ENCODE measurements at regions not wholly inside any gene's neighbourhood (a gene's known extent, or its start where the extent isn't known, plus 50 kb on each side); places are given as distances from the start of the nearest gene placed in this dataset.

DNA sequence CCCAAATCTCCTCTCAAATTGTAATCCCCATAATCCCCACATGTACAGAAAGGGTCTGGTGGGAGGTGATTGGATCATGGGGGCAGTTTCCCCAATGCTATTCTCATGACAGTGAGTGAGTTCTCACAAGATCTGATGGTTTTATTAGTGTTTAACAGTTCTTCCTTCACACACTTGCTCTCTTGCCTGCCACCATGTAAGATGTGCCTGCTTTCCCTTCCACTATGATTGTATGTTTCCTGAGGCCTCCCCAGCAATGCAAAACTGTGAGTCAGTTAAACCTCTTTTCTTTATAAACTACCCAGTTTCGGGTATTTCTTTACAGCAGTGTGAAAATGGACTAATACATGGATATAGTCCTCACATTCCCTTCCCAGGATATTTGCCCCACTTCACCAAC lies 126.7 kb upstream of the SPATA12 start:
- TF ChIP-seq, protein P1, sequence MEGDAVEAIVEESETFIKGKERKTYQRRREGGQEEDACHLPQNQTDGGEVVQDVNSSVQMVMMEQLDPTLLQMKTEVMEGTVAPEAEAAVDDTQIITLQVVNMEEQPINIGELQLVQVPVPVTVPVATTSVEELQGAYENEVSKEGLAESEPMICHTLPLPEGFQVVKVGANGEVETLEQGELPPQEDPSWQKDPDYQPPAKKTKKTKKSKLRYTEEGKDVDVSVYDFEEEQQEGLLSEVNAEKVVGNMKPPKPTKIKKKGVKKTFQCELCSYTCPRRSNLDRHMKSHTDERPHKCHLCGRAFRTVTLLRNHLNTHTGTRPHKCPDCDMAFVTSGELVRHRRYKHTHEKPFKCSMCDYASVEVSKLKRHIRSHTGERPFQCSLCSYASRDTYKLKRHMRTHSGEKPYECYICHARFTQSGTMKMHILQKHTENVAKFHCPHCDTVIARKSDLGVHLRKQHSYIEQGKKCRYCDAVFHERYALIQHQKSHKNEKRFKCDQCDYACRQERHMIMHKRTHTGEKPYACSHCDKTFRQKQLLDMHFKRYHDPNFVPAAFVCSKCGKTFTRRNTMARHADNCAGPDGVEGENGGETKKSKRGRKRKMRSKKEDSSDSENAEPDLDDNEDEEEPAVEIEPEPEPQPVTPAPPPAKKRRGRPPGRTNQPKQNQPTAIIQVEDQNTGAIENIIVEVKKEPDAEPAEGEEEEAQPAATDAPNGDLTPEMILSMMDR (IDR thresholded peaks at IDR 0.05) = no peak
- no peak for TF ChIP-seq POLR2A (IDR thresholded peaks at IDR 0.05)

All from adrenal gland (tissue), 5 donors.